Glutamatergic neuron (in vitro differentiated cells): ENCODE measurements at regions not wholly inside any gene's neighbourhood (a gene's known extent, or its start where the extent isn't known, plus 50 kb on each side); places are given as distances from the start of the nearest gene placed in this dataset.

Source experiments
- DNase-seq: peaks from one replicate; pipeline ENCODE4 v3.0.0; 2022
- H3K27ac Mint-ChIP-seq: one replicate; pipeline ENCODE4 v1.8.0; 2020; ENCODE audit warnings: mild to moderate bottlenecking, mixed read lengths, inconsistent platforms; ENCODE audit not compliant: unreplicated experiment
- H3K27me3 Mint-ChIP-seq: one replicate; pipeline ENCODE4 v1.8.0; 2020; ENCODE audit warnings: mild to moderate bottlenecking, moderate library complexity, mixed read lengths, inconsistent platforms; ENCODE audit not compliant: unreplicated experiment
- H3K36me3 Mint-ChIP-seq: one replicate; pipeline ENCODE4 v1.8.0; 2020; ENCODE audit warnings: mild to moderate bottlenecking, mixed read lengths, inconsistent platforms; ENCODE audit not compliant: unreplicated experiment
- H3K4me1 Mint-ChIP-seq: one replicate; pipeline ENCODE4 v1.8.0; 2020; ENCODE audit warnings: mild to moderate bottlenecking, low read depth, mixed read lengths, inconsistent platforms; ENCODE audit not compliant: unreplicated experiment
- H3K4me3 Mint-ChIP-seq: one replicate; pipeline ENCODE4 v1.8.0; 2020; ENCODE audit warnings: mild to moderate bottlenecking, mixed read lengths, inconsistent platforms; ENCODE audit not compliant: unreplicated experiment
- H3K9me3 Mint-ChIP-seq: one replicate; pipeline ENCODE4 v1.8.0; 2020; ENCODE audit warnings: mild to moderate bottlenecking, moderate library complexity, mixed read lengths, inconsistent platforms; ENCODE audit not compliant: unreplicated experiment
- TF ChIP-seq, protein P1 (sequence below): fragments of 200-600 bp; sonication (generic); IDR thresholded peaks from one replicate; pipeline ENCODE4 v1.5.0; 2021; ENCODE audit not compliant: partially characterized antibody, unreplicated experiment

DNA sequence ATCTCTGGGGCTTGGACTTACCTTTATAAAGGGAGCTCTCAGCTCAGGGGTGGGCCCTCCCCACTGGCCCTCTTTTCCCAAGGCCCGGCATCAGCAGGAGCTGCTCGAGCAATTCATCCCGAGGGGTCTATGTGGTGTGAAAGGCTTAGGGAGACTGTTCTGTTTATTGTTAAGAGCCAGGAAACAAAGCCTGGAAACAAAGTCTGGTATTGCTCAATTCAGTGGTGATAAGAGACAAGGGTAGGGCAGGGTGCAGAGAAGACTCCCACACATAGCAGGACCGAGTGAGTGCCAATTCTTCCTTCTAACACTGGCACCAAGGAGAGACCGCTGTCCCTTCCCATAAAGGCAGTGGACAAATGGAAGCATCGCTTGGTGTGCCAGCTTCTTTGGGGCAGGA lies 750.7 kb downstream of the KCNJ18 start:
- TF ChIP-seq, protein P1, sequence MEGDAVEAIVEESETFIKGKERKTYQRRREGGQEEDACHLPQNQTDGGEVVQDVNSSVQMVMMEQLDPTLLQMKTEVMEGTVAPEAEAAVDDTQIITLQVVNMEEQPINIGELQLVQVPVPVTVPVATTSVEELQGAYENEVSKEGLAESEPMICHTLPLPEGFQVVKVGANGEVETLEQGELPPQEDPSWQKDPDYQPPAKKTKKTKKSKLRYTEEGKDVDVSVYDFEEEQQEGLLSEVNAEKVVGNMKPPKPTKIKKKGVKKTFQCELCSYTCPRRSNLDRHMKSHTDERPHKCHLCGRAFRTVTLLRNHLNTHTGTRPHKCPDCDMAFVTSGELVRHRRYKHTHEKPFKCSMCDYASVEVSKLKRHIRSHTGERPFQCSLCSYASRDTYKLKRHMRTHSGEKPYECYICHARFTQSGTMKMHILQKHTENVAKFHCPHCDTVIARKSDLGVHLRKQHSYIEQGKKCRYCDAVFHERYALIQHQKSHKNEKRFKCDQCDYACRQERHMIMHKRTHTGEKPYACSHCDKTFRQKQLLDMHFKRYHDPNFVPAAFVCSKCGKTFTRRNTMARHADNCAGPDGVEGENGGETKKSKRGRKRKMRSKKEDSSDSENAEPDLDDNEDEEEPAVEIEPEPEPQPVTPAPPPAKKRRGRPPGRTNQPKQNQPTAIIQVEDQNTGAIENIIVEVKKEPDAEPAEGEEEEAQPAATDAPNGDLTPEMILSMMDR = no peak
- H3K36me3 Mint-ChIP-seq = peaks cover 7% of the 10 kb centered on the region
- no peak overlapping the region for H3K27ac Mint-ChIP-seq
- H3K9me3 Mint-ChIP-seq = peaks cover 8% of the 10 kb centered on the region
- no peak overlapping the region for H3K4me3 Mint-ChIP-seq
- peaks cover 7% of the 10 kb centered on the region for H3K27me3 Mint-ChIP-seq
- DNase-seq = no peak
- H3K4me1 Mint-ChIP-seq = no peaks in the 10 kb centered on the region

DNA sequence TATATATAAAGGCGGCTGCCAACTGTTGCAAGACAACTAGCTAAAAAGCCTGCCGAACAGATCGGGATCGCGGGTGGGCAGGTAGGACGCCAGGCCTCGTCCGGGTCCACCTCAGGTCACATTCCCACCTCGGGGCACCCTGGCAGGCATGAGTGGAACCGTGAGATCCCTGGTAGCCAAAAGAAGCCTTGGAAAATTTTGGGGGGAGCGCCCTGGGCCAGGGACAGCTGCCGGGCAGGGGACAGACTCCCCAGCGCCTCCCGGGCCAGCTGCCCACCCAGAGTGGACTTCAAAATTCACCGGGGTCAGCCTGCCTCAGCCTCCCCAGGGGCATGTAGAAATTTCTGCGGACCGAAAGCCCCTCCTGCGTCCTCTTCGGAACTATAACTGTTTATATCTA lies 760.9 kb downstream of the KCNJ18 start:
- H3K4me3 Mint-ChIP-seq = no peak overlapping the region
- no peak overlapping the region for H3K27ac Mint-ChIP-seq
- no peaks in the 10 kb centered on the region for H3K4me1 Mint-ChIP-seq
- no peaks in the 10 kb centered on the region for H3K36me3 Mint-ChIP-seq
- TF ChIP-seq, protein P1 = no peak
- peaks cover 18% of the 10 kb centered on the region for H3K9me3 Mint-ChIP-seq
- no peaks in the 10 kb centered on the region for H3K27me3 Mint-ChIP-seq
- DNase-seq = no peak

DNA sequence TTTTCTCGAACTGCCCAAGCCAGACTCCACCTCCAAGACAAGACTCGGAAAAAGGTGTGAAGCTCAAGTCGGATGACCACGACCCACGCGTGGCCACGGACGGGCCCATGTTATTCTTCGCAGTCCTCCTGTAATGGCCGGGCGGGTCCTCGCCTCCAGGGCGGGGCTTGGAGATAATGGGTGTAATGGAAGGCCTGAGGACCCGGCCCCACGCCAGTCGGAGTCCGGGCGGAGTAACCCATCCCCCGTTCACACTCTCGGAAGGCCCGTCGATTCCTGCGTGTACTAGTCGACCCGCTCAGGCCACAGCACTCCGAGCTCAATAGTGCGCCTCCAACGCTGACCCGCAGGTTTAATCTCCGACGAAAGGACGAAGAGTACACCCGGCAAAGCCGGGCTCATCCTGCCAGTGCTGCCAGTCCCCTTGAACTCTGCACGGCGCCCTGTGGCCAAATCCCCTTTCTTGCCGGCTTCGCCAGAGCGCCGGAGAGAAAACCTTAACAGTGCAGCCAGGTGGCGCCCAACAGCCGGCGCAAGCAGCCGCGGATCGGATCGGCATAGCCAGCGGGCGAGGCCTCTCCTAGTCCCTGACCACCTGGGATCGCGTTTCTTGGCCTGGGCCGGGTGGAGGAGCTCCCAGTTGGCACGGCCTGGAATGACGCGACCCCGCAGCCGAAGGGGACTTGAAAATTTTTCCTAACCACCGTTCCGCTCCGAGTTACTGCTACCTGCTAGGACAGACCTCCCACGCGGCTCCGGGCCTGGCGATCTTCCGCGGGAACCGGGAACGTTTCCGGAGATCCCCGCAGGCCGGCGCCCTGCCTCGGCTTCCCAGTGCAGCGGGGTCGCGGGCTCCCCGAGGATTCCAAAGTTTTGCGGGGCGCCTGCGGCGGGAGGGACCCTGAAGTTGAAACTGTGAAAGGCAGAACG lies 762.0 kb downstream of the KCNJ18 start:
- no peak overlapping the region for H3K4me3 Mint-ChIP-seq
- no peak for DNase-seq
- no peaks in the 10 kb centered on the region for H3K36me3 Mint-ChIP-seq
- H3K9me3 Mint-ChIP-seq = peaks cover 18% of the 10 kb centered on the region
- TF ChIP-seq, protein P1 = no peak
- H3K27ac Mint-ChIP-seq = no peak overlapping the region
- no peaks in the 10 kb centered on the region for H3K4me1 Mint-ChIP-seq
- no peaks in the 10 kb centered on the region for H3K27me3 Mint-ChIP-seq

DNA sequence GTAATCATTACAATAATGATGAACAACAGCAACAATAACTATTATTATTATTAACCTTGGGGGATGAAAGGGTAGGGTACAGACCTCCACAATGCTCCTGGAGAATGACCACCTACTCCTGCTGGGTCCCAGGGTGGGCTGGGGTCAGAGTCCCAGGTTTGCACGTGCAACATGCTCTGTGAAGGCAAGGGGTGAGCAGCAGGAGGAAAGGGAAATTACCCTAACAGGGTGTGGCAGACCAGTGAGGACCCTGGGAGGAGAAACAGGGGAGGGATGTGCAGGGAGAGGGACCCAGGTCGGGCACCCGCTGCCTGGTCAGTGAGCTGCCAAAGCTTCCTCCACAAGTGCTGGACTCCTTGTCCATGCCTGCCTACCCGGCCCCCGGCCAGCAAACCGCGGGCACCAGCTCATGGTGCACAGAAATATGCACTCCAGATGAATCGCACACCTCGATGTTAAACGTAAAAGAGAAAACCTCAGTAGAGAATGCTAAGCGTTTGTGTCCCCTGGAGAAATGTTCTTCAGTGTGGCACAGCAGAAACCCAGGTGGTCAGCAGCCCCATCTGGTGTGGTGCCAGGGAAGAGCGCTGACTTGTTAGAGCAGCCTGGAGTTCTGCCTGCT lies 767.1 kb downstream of the KCNJ18 start:
- no peak overlapping the region for H3K27ac Mint-ChIP-seq
- H3K36me3 Mint-ChIP-seq = no peaks in the 10 kb centered on the region
- H3K9me3 Mint-ChIP-seq = peaks cover 25% of the 10 kb centered on the region

More for the DNA sequence above, 767.1 kb downstream of the KCNJ18 start:
- H3K27me3 Mint-ChIP-seq = peaks cover 2% of the 10 kb centered on the region
- no peaks in the 10 kb centered on the region for H3K4me1 Mint-ChIP-seq
- DNase-seq = no peak
- TF ChIP-seq, protein P1 = no peak
- H3K4me3 Mint-ChIP-seq = no peak overlapping the region
